ENCODE measurements at regions not wholly inside any gene's neighbourhood (a gene's known extent, or its start where the extent isn't known, plus 50 kb on each side); places are given as distances from the start of the nearest gene placed in this dataset.
"Not testable (repeated sequence)": the region's sequence is repeated elsewhere in the genome, so short reads cannot be mapped to it uniquely, and the experiment has no call there.

DNA sequence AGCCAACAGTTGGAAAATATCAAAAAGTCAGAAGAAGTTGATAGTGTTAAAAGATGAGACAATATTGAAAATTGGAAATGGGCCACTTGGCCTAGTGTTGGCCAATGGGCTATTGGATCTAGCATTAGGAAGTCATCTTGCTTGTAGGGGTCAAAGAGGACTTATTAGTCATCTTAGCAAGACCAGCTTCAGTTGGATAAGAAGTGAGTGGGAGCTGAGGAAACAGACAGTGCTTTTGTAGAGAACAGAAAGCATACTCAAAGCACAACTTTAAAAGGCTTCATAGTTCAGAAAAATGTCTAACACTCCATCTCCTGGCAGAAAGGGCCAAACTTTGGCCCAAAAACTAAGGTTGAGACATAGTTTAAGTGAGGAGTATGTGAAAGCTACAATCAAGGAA lies 139.9 kb upstream of the PKN2 start:
- no peak for DNase-seq (ENCODE audit: low read depth)

GRCh38 chr1:88549536-88549935 lies 134.5 kb upstream of the PKN2 start:
- no peak for DNase-seq (ENCODE audit: low read depth)

GRCh38 chr1:88552226-88552625 lies 131.8 kb upstream of the PKN2 start:
- no peak for DNase-seq (ENCODE audit: low read depth)

GRCh38 chr1:88557014-88557413 lies 127.1 kb upstream of the PKN2 start:
- DNase-seq (ENCODE audit: low read depth), result no peak

GRCh38 chr1:88560621-88561020 lies 123.5 kb upstream of the PKN2 start:
- no peak for DNase-seq (ENCODE audit: low read depth)

GRCh38 chr1:88562991-88563390 lies 121.1 kb upstream of the PKN2 start:
- DNase-seq (ENCODE audit: low read depth), result no peak

DNA sequence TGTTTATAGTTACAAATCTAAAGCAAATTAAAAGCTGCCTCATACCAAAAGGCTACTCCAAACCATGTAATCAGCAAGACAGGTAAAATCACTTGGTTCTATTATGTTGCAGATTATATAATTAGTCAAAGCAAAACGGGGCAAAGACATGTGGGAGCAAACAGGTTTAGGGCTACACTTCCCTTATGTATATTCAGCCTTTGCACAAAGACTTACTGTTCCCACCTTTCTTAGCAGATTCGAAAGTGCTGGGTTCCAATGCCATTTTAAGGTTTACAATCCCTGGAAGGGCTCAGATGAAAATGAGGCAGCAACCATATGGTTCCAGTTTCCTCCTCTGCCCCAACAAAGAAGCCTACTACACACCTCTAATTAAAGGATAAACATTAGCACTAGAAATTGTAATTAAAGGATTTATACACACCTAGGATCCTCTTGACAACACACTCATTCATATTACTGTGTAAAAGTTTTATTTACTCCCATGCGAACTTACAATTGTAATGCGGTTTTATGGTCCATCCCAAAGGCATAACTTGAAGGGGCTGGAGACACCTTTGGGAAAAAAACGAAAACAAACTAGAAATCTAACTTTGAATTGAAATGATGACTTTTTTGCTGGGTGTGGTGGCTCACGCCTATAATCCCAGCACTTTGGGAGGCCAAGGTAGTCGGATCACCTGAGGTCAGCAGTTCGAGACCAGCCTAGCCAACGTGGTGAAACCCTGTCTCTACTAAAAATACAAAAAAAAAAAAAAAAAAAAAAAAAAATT lies 117.3 kb upstream of the PKN2 start:
- no peak for DNase-seq (ENCODE audit: low read depth)

GRCh38 chr1:88571506-88571905 lies 112.6 kb upstream of the PKN2 start:
- DNase-seq (ENCODE audit: low read depth), result no peak

DNA sequence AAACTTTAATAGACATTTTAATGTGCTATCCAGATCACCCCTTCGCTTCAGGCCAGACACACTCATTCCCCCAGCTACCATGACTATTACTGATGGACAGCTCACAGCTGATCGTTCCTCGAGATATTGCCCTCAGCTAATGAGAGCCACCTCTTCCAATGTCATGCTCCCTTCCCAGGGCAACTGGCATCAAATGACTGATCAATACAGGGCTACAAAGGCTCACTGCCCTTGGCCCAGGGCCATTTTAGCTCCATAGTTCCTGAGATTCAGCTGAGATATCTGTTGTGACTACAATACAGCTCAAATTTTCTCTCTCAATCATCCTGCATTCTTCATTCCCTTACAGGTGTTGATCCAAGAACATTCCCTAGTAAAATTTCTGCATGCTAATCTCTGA lies 104.5 kb upstream of the PKN2 start:
- DNase-seq (ENCODE audit: low read depth), result no peak

DNA sequence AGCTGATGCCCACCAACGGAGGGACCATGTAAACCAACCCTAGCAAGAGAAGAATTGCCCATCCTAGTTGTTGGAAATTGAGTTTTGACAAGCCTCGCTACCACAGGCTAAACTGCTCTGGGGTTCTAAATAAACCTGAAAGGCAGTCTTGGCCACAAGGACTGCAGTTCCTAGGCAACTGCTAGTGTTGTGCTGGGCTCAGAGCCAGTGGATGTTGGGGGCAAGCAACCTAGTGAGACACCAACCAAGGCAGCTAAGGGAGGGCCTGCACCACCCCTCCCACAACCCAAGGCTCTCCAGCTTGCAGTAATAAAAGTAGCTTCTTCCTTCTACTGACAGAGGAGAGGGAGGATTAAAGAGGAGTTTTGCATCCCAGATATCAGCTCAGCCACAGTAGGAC lies 102.4 kb upstream of the PKN2 start:
- DNase-seq (ENCODE audit: low read depth), result no peak

DNA sequence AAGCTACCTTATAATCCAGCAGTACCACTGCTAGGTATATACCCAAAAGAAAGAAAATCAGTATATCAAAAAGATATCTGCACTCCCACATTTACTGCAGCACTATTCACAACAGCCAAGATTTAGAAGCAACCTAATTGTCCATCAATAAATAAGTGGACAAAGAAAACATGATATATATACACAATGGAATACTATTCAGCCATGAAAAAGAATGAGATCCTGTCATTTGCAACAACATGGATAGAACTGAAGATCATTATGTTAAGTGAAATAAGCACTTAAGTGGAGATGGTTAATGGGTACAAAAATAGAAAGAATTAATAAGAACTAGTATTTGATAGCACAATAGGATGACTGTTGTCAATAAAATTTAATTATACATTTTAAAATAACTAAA lies 90.7 kb upstream of the PKN2 start:
- DNase-seq (ENCODE audit: low read depth), result no peak

- no peak for DNase-seq (ENCODE audit: low read depth)
Observed at GRCh38 chr1:88595355-88596002, 88.6 kb upstream of the PKN2 start.

- DNase-seq (ENCODE audit: low read depth), result not testable (repeated sequence)
Observed at GRCh38 chr1:88597973-88598372, 86.1 kb upstream of the PKN2 start.

DNA sequence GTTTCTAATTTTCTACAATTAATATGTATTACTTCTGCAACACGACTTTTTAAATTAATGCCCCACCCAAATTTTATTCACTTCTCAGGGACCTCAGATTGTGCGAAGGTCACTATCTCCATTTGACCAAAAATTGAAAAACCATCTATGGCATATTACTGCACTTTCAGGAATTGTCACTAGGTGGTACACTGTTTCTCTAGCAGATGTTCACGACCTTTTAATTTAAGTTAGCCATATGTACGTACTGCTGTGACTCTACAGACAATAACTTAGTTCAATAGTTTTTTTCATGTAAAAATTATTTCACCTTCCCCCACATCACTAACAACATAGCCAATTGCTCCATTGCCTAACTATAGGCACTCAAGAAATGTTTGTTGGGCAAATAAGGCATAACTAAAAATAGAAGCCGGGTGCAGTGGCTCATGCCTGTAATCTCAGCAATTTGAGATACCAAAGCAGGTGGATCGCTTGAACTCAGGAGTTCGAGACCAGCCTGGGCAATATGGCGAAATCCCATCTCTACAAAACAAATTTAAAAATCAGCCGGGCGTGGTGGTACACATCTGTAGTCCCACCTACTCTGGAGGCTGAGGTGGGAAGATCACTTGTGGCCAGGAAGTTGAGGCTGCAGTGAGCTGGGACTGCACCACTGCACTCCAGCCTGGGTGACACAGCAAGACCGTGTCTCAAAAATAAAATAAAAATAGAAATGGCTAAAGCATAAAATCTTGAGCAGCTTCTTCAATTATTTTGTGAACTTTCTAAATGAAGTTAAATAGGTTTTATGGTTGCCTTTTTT lies 75.7 kb upstream of the PKN2 start:
- no peak for DNase-seq (ENCODE audit: low read depth)

- DNase-seq (ENCODE audit: low read depth), result no peak
Observed at GRCh38 chr1:88609051-88609450, 75.0 kb upstream of the PKN2 start.

- DNase-seq (ENCODE audit: low read depth), result no peak
Observed at GRCh38 chr1:88610687-88611086, 73.4 kb upstream of the PKN2 start.

- no peak for DNase-seq (ENCODE audit: low read depth)
Observed at GRCh38 chr1:88612292-88612691, 71.8 kb upstream of the PKN2 start.

DNA sequence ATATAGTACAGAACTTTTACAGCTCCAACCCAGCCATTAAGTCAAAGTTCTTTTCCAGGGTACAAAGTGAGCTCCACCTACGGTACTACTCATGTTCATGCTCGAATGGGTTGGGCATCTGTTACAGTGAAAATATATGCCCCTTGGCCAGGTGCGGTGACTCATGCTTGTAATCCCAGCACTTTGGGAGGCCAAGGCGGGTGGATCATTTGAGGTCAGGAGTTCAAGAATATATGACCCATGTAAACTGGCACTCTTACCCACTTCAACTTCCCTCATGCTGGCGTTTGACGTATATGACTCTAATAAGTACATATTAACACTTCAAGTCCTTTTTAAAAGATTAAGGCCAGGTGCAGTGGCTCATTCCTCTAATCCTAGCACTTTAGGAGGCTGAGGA lies 71.3 kb upstream of the PKN2 start:
- DNase-seq (ENCODE audit: low read depth), result no peak

DNA sequence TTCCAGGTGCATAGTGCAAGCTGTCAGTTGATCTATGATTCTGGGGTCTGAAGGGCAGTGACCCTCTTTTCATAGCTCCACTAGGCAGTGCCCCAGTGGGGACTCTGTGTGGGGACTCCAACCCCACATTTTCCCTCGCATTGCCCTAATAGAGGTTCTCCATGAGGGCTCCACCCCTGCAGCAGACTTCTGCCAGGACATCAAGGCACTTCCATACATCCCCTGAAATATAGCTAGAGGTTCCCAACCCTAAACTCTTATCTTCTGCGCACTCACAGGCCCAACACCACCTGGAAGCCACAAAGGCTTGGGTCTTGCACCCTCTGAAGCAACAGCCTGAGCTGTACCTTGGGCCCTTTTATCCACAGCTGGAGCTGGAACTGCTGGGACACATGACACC lies 65.7 kb upstream of the PKN2 start:
- DNase-seq (ENCODE audit: low read depth), result no peak

- not testable (repeated sequence) for DNase-seq (ENCODE audit: low read depth)
Observed at GRCh38 chr1:88623101-88623500, 61.0 kb upstream of the PKN2 start.

Data from activated T-helper 9 cell treated with anti-CD3 and anti-CD28 coated beads, Interleukin-2, amount 50 U/mL, for 16 hours (primary cell).